Heart left ventricle (tissue), 16 donors: ENCODE measurements at regions not wholly inside any gene's neighbourhood (a gene's known extent, or its start where the extent isn't known, plus 50 kb on each side); places are given as distances from the start of the nearest gene placed in this dataset.

Experiments
- ATAC-seq, 4 donors: fragments of 200-7000 bp; cut with Tn5 transposase; one replicate each; pipeline ENCODE4 v1.9.1; 2020 to 2022; ENCODE audit warnings: moderate library complexity in 4 of 4, mild to moderate bottlenecking in 3 of 4, moderate number of reproducible peaks in 1 of 4
- DNase-seq, 5 donors: peaks; one replicate each; pipeline ENCODE4 v3.0.0-alpha.2; 2020
- H3K27ac ChIP-seq, 12 donors: fragments of 200-600 bp; sonication (generic) in 4 of 12; one replicate each; pipeline versions ENCODE4 v1.5.0 to v1.8.0; 2016 to 2022; ENCODE audit warnings: mild to moderate bottlenecking in 2 of 12
- H3K27me3 ChIP-seq, 9 donors: fragments of 200-600 bp; sonication (generic) in 2 of 9; one replicate each; pipeline versions ENCODE4 v1.5.1 to v1.8.0; 2016 to 2022; ENCODE audit warnings: mild to moderate bottlenecking in 3 of 9
- H3K36me3 ChIP-seq, 9 donors: fragments of 200-600 bp; sonication (generic) in 2 of 9; one replicate each; pipeline versions ENCODE4 v1.5.0 to v1.8.0; 2018 to 2022; ENCODE audit warnings: mild to moderate bottlenecking in 2 of 9
- H3K4me1 ChIP-seq, 12 donors: fragments of 200-600 bp; sonication (generic) in 4 of 12; one replicate each; pipeline versions ENCODE4 v1.5.0 to v1.8.0; 2016 to 2022; ENCODE audit warnings: mild to moderate bottlenecking in 3 of 12
- H3K4me3 ChIP-seq, 12 donors: fragments of 200-600 bp; sonication (generic) in 4 of 12; one replicate each; pipeline versions ENCODE4 v1.5.0 to v1.8.0; 2017 to 2022; ENCODE audit warnings: mild to moderate bottlenecking in 9 of 12, moderate library complexity in 4 of 12
- H3K9me3 ChIP-seq, 12 donors: fragments of 200-600 bp; sonication (generic) in 4 of 12; one replicate each; pipeline versions ENCODE4 v1.5.0 to v1.8.0; 2016 to 2022; ENCODE audit warnings: mild to moderate bottlenecking in 1 of 12
- CTCF ChIP-seq, 12 donors: fragments of 200-600 bp; sonication (generic) in 4 of 12; IDR thresholded peaks; one replicate each; pipeline versions ENCODE4 v1.5.0 to v1.8.0; 2018 to 2022; ENCODE audit warnings: antibody characterized with exemption in 12 of 12, mild to moderate bottlenecking in 5 of 12
- POLR2A ChIP-seq, 2 donors: fragments of 450-650 bp; IDR thresholded peaks; one replicate each; pipeline ENCODE4 v1.6.1; 2017; ENCODE audit warnings: antibody characterized with exemption in 2 of 2, mild to moderate bottlenecking in 2 of 2, moderate library complexity in 2 of 2
- WGBS, 4 donors: extraction: QIAGEN DNeasy Blood & Tissue Kit in 2 of 4; methylation state at CpG; one replicate each; pipeline versions ENCODE4 v1.1.5 to v1.1.7; 2013 to 2018; 5-methylcytosine and 5-hydroxymethylcytosine counted together
- intact Hi-C, 10 donors: fragments of 100-400 bp; cut with DNase I; formaldehyde crosslinking; loops; one replicate each; pipeline versions ENCODE4 v1.11.1 to v1.14.2; 2022
- donor health status: ischemic (EF 13 %, LVEDD 7.1; RV severe dilation, severe dysfunction).
- donor health status: healthy with polysubstance abuse.
- donor health status: DM: no; HTN: yes; CAD: no.
- donor health status: DM: no; HTN: no; CAD: no.
- donor health status: ischemic (EF 25% LVEDD 6.9; RV normal size, moderate dysfunction).
- donor health status: ischemic (EF 25% LVEDD 5.7; RV mildly dilated, moderate dysfunction).
- donor health status: healthy.
- donor health status: DM: yes; HTN: yes; CAD: no.
- donor health status: ischemic (EF 35%, LVEDD 5.7; RV mildly dilated, moderate dysfunction).
- donor health status: nonischemic (EF 11% LVEDD 7.7; RV severe dilation, severe dysfunction).
- donor health status: DM: yes; HTN: yes; CAD: no.
- donor health status: PGD.
- donor health status: ischemic (EF 29% LVEDD 5.4; RV normal size, mild dysfunction).
- donor health status: nonischemic (EF 23%, LVEDD 6.1; RV moderate dilation, normal function).

DNA sequence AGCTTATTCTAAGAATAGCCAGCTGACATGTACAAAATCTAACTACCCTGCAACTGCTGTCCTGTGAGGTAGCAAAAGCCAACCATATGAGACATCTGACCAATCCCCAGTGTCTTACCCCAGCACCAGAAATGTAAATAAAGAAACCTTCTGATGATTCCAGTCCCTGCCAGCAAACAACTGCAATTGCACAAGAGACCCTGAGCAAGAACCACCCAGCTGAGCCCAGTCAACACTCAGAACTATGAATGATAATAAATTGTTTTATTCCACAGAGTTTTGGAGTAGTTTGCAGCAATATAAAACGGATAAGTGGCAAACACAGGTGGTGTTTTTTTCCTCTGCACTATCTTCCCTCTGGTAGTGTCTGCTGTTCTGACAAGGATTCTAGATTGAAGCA lies 94.9 kb downstream of the ERCC5 start:
- H3K4me3 ChIP-seq = no peak overlapping the region
- peaks cover 0 to 8% (median 0%) of the 10 kb centered on the region in 12 donors for H3K9me3 ChIP-seq
- no peak for ATAC-seq
- WGBS, 4 donors = 76 to 96% (median 81%) methylated on average over 1 of the region's 1 CpG
- peaks cover 0 to 4% (median 0%) of the 10 kb centered on the region in 9 donors for H3K27me3 ChIP-seq
- no peak for DNase-seq
- intact Hi-C loops = loop anchor here in 1 of 10 donors (2.0 kb wide), 1 partner anchor 60 kb away; no protein-coding TSS in a partner anchor
- H3K36me3 ChIP-seq = no peaks in the 10 kb centered on the region
- TF ChIP-seq POLR2A (IDR thresholded peaks at IDR 0.05) (no peak), CTCF (IDR thresholded peaks at IDR 0.05) (no peak)
- no peak overlapping the region for H3K27ac ChIP-seq
- H3K4me1 ChIP-seq = no peaks in the 10 kb centered on the region

- WGBS, 4 donors = 82 to 87% (median 83%) methylated on average over 5 of the region's 5 CpGs
- no peak for DNase-seq
- H3K27me3 ChIP-seq = peaks cover 0 to 4% (median 0%) of the 10 kb centered on the region in 9 donors
- H3K27ac ChIP-seq = no peak overlapping the region
- H3K9me3 ChIP-seq = peaks cover 0 to 8% (median 0%) of the 10 kb centered on the region in 12 donors
- H3K36me3 ChIP-seq = no peaks in the 10 kb centered on the region
- no peak for ATAC-seq
- H3K4me1 ChIP-seq = no peaks in the 10 kb centered on the region
- H3K4me3 ChIP-seq = no peak overlapping the region
- TF ChIP-seq POLR2A (IDR thresholded peaks at IDR 0.05) (no peak), CTCF (IDR thresholded peaks at IDR 0.05) (no peak)
- intact Hi-C loops = loop anchor here in 1 of 10 donors (2.0 kb wide), 1 partner anchor 59 kb away; no protein-coding TSS in a partner anchor
Measured at GRCh38 chr13:102940143-102940542, 94.3 kb downstream of the ERCC5 start.

- no peak overlapping the region for H3K27ac ChIP-seq
- peaks cover 0 to 2% (median 0%) of the 10 kb centered on the region in 12 donors for H3K9me3 ChIP-seq
- no peaks in the 10 kb centered on the region for H3K4me1 ChIP-seq
- no peaks in the 10 kb centered on the region for H3K36me3 ChIP-seq
- WGBS, 4 donors = 38 to 64% (median 54%) methylated on average over 2 of the region's 2 CpGs
- no peaks in the 10 kb centered on the region for H3K27me3 ChIP-seq
- ATAC-seq (no peak), DNase-seq (no peak)
- no peak overlapping the region for H3K4me3 ChIP-seq
- intact Hi-C loops = no loop called here
- TF ChIP-seq POLR2A (IDR thresholded peaks at IDR 0.05) (no peak), CTCF (IDR thresholded peaks at IDR 0.05) (no peak)
Measured at GRCh38 chr13:102935896-102936321, 90.1 kb downstream of the ERCC5 start.

DNA sequence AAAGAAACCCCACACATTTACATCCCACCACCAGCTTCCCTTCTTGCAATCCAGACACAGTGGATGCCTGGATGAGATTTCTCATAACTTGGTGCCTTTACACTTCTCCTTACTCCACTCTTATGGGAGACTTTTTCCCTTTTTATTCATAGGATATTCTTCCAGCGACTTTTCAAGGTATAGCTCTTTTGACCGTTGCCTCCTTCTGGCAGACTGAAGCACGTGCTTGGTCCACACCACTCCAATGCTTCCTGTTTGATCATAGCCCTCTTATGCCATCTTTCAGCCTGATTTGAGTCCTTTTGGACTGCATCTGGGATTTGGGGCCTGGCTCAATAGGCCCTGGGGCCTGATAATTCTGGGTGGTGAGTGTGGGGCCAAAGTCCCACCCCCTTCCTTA lies 87.7 kb downstream of the ERCC5 start:
- DNase-seq (no peak), ATAC-seq (no peak)
- Histone ChIP-seq H3K9me3 (no peaks in the 10 kb centered on the region), H3K4me1 (no peaks in the 10 kb centered on the region), H3K36me3 (no peaks in the 10 kb centered on the region), H3K27ac (no peak overlapping the region), H3K27me3 (no peaks in the 10 kb centered on the region), H3K4me3 (no peak overlapping the region)
- TF ChIP-seq POLR2A (IDR thresholded peaks at IDR 0.05) = no peak
- no peak for TF ChIP-seq CTCF (IDR thresholded peaks at IDR 0.05)
- intact Hi-C loops = no loop called here
- WGBS, 4 donors = 79 to 92% (median 85%) methylated on average over 3 of the region's 3 CpGs
